Memory B cell (primary cell): ENCODE measurements at regions not wholly inside any gene's neighbourhood (a gene's known extent, or its start where the extent isn't known, plus 50 kb on each side); places are given as distances from the start of the nearest gene placed in this dataset.

Source experiments
- ATAC-seq: fragments of 150-1000 bp; cut with Tn5 transposase; 2 replicates; pipeline ENCODE4 v1.10.0; 2021; ENCODE audit warnings: low read depth, mild to moderate bottlenecking, moderate library complexity
- DNase-seq, 2 donors: peaks; one replicate each; pipeline ENCODE4 v3.0.0; 2022; ENCODE audit warnings: low spot score in 2 of 2
- H3K27ac Mint-ChIP-seq: one replicate; pipeline ENCODE4 v1.8.0; 2022; ENCODE audit warnings: mild to moderate bottlenecking, moderate library complexity, mixed read lengths
- H3K27me3 Mint-ChIP-seq: one replicate; pipeline ENCODE4 v1.8.0; 2022; ENCODE audit warnings: mixed read lengths
- H3K36me3 Mint-ChIP-seq: one replicate; pipeline ENCODE4 v1.8.0; 2022; ENCODE audit warnings: mild to moderate bottlenecking, mixed read lengths
- H3K4me1 Mint-ChIP-seq: one replicate; pipeline ENCODE4 v1.8.0; 2022; ENCODE audit warnings: mixed read lengths
- H3K4me3 Mint-ChIP-seq: one replicate; pipeline ENCODE4 v1.8.0; 2022; ENCODE audit warnings: mild to moderate bottlenecking, moderate library complexity, mixed read lengths
- H3K9me3 Mint-ChIP-seq: one replicate; pipeline ENCODE4 v1.8.0; 2022; ENCODE audit warnings: mixed read lengths

GRCh38 chr15:93608643-93609148, 519.7 kb upstream of the RGMA start:
- H3K9me3 Mint-ChIP-seq: peaks cover 2% of the 10 kb centered on the region
- no peak for DNase-seq
- no peaks in the 10 kb centered on the region for H3K36me3 Mint-ChIP-seq
- no peak for ATAC-seq
- no peak overlapping the region for H3K4me3 Mint-ChIP-seq
- no peak overlapping the region for H3K27ac Mint-ChIP-seq
- H3K4me1 Mint-ChIP-seq: no peaks in the 10 kb centered on the region
- no peaks in the 10 kb centered on the region for H3K27me3 Mint-ChIP-seq

- H3K4me3 Mint-ChIP-seq: no peak overlapping the region
- H3K4me1 Mint-ChIP-seq: no peaks in the 10 kb centered on the region
- DNase-seq: no peak
- no peak overlapping the region for H3K27ac Mint-ChIP-seq
- no peaks in the 10 kb centered on the region for H3K9me3 Mint-ChIP-seq
- no peaks in the 10 kb centered on the region for H3K36me3 Mint-ChIP-seq
- no peak for ATAC-seq
- H3K27me3 Mint-ChIP-seq: peaks cover 2% of the 10 kb centered on the region
Observed at GRCh38 chr15:93603550-93603949, 514.5 kb upstream of the RGMA start.

- H3K4me1 Mint-ChIP-seq: no peaks in the 10 kb centered on the region
- no peak overlapping the region for H3K27ac Mint-ChIP-seq
- H3K36me3 Mint-ChIP-seq: no peaks in the 10 kb centered on the region
- H3K9me3 Mint-ChIP-seq: peaks cover 2% of the 10 kb centered on the region
- DNase-seq (no peak), ATAC-seq (no peak)
- no peaks in the 10 kb centered on the region for H3K27me3 Mint-ChIP-seq
- no peak overlapping the region for H3K4me3 Mint-ChIP-seq
Observed at GRCh38 chr15:93587059-93587521, 498.1 kb upstream of the RGMA start.

GRCh38 chr15:93585012-93585411, 496.0 kb upstream of the RGMA start:
- Mint-ChIP-seq H3K9me3 (peaks cover 3% of the 10 kb centered on the region), H3K27ac (no peak overlapping the region), H3K27me3 (no peaks in the 10 kb centered on the region), H3K4me3 (no peak overlapping the region), H3K4me1 (no peaks in the 10 kb centered on the region), H3K36me3 (no peaks in the 10 kb centered on the region)
- no peak for ATAC-seq
- DNase-seq: no peak

DNA sequence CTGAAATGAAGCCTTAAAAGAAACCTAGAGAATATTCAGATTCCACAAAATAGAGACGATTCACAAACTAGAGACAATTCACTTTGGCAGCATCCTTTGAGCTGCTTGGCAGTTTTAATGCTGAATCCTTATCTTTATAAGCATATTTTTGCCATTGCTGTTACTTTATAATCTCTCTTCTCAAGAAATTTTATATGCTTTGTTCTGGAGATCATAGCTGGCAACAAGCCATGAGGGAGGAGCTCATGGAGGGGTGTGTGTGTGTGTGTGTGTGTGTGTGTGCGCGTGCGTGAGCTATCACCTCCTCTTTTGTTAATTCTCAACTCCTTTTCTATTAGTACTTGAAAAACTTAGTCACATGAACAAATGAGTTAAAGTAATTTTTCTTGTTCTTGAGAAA, 495.0 kb upstream of the RGMA start:
- H3K4me1 Mint-ChIP-seq: no peaks in the 10 kb centered on the region
- ATAC-seq (no peak), DNase-seq (no peak)
- H3K4me3 Mint-ChIP-seq: no peak overlapping the region
- H3K9me3 Mint-ChIP-seq: peaks cover 9% of the 10 kb centered on the region
- no peak overlapping the region for H3K27ac Mint-ChIP-seq
- H3K36me3 Mint-ChIP-seq: no peaks in the 10 kb centered on the region
- no peaks in the 10 kb centered on the region for H3K27me3 Mint-ChIP-seq

DNA sequence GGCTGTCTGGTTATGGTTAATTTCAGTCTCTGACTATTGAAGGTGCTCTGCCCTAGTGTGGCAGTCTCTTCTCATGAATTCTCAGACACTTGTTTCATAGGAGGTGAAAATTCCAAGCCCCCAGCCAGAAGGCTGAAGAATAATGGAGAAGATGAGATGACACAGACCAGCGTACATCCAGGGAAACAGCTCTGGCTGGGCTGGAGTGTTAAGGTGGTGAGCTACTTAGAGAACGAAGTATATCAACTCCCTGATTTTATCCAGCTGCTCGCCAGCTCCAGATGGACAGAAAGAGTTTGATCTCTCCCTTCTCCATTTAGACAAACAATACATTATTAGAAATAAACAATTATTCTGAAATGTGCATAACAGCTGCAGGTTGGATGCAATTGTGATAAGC, 494.5 kb upstream of the RGMA start:
- Mint-ChIP-seq H3K4me1 (no peaks in the 10 kb centered on the region), H3K36me3 (no peaks in the 10 kb centered on the region), H3K9me3 (peaks cover 9% of the 10 kb centered on the region), H3K4me3 (no peak overlapping the region), H3K27ac (no peak overlapping the region), H3K27me3 (no peaks in the 10 kb centered on the region)
- ATAC-seq (no peak), DNase-seq (no peak)

GRCh38 chr15:93570527-93570926, 481.5 kb upstream of the RGMA start:
- H3K27ac Mint-ChIP-seq: no peak overlapping the region
- no peaks in the 10 kb centered on the region for H3K4me1 Mint-ChIP-seq
- H3K36me3 Mint-ChIP-seq: no peaks in the 10 kb centered on the region
- H3K27me3 Mint-ChIP-seq: peaks cover 3% of the 10 kb centered on the region
- H3K9me3 Mint-ChIP-seq: peaks cover 2% of the 10 kb centered on the region
- DNase-seq (no peak), ATAC-seq (no peak)
- H3K4me3 Mint-ChIP-seq: no peak overlapping the region

- Mint-ChIP-seq H3K9me3 (no peaks in the 10 kb centered on the region), H3K4me3 (no peak overlapping the region), H3K27me3 (peaks cover 3% of the 10 kb centered on the region), H3K27ac (no peak overlapping the region), H3K36me3 (no peaks in the 10 kb centered on the region), H3K4me1 (no peaks in the 10 kb centered on the region)
- ATAC-seq: no peak
- no peak for DNase-seq
Observed at GRCh38 chr15:93566762-93567161, 477.8 kb upstream of the RGMA start.

DNA sequence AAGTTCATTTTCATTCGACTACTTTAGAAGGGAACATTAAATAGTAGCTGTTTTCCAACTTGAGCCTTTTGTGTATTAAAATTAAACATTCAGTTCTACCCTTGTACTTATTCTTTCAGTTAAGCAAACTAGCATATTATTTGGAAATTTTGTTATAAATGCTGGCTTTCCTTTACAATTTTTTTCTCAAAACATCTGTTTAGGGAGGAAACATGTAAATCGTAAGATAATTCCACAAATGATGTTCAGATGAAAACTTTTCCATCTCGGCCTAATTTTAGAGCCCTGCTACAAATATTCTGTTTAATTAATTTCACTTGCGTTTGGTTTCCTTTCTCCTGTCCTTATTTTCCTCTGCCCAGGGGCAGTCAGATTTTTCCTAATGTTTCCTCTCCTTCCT, 476.2 kb upstream of the RGMA start:
- ATAC-seq: no peak
- Mint-ChIP-seq H3K27ac (no peak overlapping the region), H3K9me3 (no peaks in the 10 kb centered on the region), H3K27me3 (peaks cover 3% of the 10 kb centered on the region), H3K4me1 (no peaks in the 10 kb centered on the region), H3K4me3 (no peak overlapping the region), H3K36me3 (no peaks in the 10 kb centered on the region)
- no peak for DNase-seq

- H3K36me3 Mint-ChIP-seq: no peaks in the 10 kb centered on the region
- ATAC-seq (no peak), DNase-seq (no peak)
- H3K4me3 Mint-ChIP-seq: no peak overlapping the region
- no peak overlapping the region for H3K27ac Mint-ChIP-seq
- peaks cover 3% of the 10 kb centered on the region for H3K27me3 Mint-ChIP-seq
- H3K9me3 Mint-ChIP-seq: no peaks in the 10 kb centered on the region
- no peaks in the 10 kb centered on the region for H3K4me1 Mint-ChIP-seq
Observed at GRCh38 chr15:93563218-93563617, 474.2 kb upstream of the RGMA start.

DNA sequence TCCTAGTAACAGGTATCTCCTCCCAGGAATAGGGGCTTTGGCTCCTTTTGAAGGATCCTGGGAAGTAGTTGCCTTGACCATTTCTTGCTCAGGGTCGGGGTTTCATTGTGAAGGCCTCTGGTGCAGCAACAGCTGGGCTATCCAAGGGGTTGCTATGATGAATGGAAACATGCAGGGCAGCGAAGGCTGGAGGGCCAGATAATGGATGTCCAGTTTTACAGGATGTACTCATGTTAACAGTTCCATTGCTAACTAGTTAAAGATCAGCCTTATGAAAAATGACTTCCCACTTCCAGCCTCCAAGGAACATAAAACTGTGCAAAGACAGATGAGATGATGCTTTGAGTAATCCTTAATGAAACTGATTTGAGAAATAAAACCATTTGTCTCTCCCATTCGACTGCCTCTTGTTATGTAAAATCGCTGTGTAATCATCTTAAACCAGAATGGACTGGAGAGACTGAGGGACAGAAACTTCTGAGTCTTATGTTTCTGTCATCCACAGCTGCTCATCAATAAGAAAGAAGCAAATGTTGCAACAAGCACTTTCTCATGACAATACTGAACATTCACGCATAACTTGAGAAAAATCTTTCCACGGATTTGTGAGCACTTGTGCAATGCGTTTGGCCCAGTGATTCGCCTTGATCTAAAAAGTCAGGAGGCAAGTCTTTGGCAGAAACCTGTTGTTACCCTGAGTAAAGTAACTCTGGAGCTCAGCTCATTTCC, 473.5 kb upstream of the RGMA start:
- no peak overlapping the region for H3K27ac Mint-ChIP-seq
- no peaks in the 10 kb centered on the region for H3K9me3 Mint-ChIP-seq
- ATAC-seq: no peak
- H3K27me3 Mint-ChIP-seq: peaks cover 3% of the 10 kb centered on the region
- no peaks in the 10 kb centered on the region for H3K36me3 Mint-ChIP-seq
- H3K4me3 Mint-ChIP-seq: no peak overlapping the region
- no peaks in the 10 kb centered on the region for H3K4me1 Mint-ChIP-seq
- DNase-seq: no peak

GRCh38 chr15:93557696-93558095, 468.7 kb upstream of the RGMA start:
- Mint-ChIP-seq H3K27me3 (no peaks in the 10 kb centered on the region), H3K27ac (no peak overlapping the region), H3K4me3 (no peak overlapping the region), H3K36me3 (no peaks in the 10 kb centered on the region), H3K9me3 (peaks cover 1% of the 10 kb centered on the region), H3K4me1 (no peaks in the 10 kb centered on the region)
- DNase-seq (no peak), ATAC-seq (no peak)

DNA sequence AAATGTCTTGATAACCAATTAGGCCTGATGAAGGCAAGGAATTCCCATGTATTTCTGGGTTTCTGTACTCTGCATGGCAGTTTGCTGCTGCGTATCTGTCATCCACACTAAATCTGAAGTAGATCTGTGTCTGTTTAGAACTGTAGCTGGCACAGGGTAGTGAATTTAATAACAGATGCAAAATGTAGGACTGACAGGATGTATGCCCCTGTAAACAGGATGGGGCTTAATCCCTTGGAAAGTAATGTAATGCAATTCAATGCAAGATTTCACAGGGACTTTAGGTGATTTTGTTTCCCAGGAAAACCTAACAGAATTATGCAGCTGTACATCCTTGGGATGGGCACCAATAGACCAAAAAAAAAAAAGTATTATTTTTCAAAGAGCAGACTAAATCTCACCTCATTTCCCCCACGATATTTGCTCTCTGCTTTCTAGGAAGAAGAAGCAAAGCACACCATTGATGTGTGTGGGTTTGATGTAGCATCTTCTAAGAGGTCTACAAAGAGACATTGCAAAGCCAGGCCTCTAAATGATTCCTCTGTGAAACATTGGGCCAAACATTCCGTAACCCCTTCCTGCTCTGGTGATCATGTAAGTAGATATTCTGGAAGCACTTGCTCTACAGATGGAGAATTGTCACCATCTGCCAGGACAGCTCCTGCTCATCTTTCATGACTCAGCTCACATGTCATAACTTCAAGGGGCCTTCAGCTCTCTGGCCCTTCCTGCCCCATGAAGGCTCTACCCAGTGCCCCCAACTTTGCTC, 464.3 kb upstream of the RGMA start:
- Mint-ChIP-seq H3K4me3 (no peak overlapping the region), H3K36me3 (no peaks in the 10 kb centered on the region), H3K9me3 (peaks cover 4% of the 10 kb centered on the region), H3K27me3 (no peaks in the 10 kb centered on the region), H3K4me1 (no peaks in the 10 kb centered on the region), H3K27ac (no peak overlapping the region)
- DNase-seq: no peak
- ATAC-seq: no peak

DNA sequence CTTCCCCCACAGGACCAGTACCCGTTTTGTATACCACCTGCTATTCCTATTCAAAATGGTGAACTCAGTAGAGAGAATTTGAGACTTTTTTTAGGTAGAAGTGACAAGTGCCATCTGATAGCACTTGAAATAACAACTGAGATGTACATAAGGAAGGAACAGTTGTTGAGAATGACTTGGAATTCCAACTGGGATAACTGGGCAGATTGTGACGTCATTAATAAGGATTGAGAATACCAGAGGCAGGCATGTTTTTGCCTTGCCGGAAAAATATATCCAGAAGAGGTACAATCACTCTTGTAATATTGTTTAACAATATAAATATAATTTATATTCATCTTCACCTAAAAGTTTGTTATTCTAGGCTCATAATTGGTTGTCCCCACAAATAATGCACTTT, 454.1 kb upstream of the RGMA start:
- no peak for ATAC-seq
- no peaks in the 10 kb centered on the region for H3K4me1 Mint-ChIP-seq
- H3K9me3 Mint-ChIP-seq: peaks cover 9% of the 10 kb centered on the region
- no peak for DNase-seq
- no peaks in the 10 kb centered on the region for H3K36me3 Mint-ChIP-seq
- H3K27ac Mint-ChIP-seq: no peak overlapping the region
- no peak overlapping the region for H3K4me3 Mint-ChIP-seq
- no peaks in the 10 kb centered on the region for H3K27me3 Mint-ChIP-seq
